ENCODE measurements at regions not wholly inside any gene's neighbourhood (a gene's known extent, or its start where the extent isn't known, plus 50 kb on each side); places are given as distances from the start of the nearest gene placed in this dataset.

DNA sequence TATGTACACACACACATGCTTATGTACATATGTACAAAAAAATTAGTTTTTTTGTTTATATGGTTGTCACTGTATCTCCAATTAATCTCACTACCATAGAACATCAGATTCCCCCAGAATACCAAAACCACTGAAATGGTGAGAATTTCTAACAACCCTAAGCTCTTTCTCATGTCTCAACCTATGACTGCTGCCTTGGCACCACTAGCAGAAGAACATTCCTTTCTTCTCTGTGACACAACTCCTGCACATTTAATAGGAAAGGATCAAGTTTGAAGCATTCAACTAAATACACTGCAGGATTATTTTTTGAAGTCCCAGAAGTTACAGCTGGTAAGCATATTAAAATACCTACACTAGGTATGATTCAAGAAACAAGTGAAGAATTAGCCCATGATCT lies 109.6 kb downstream of the FAM174B start:
- no peak for TF ChIP-seq CTCF (IDR thresholded peaks at IDR 0.05; ENCODE audit: insufficient read depth, low read depth, low read length)
- no peak for TF ChIP-seq EZH2 (IDR thresholded peaks at IDR 0.05; ENCODE audit: insufficient read depth, low read length)

Data from astrocyte (in vitro differentiated cells and primary cell).